AG09319 (cell line): ENCODE measurements at regions not wholly inside any gene's neighbourhood (a gene's known extent, or its start where the extent isn't known, plus 50 kb on each side); places are given as distances from the start of the nearest gene placed in this dataset.
"Not testable (repeated sequence)": the region's sequence is repeated elsewhere in the genome, so short reads cannot be mapped to it uniquely, and the experiment has no call there.

Experiments used
- DNase-seq: peaks from one replicate; pipeline ENCODE4 v3.0.0-alpha.2; 2010; ENCODE audit warnings: low read depth; ENCODE audit errors: extremely low read depth
- TF ChIP-seq, protein P1 (sequence below): IDR thresholded peaks from 2 replicates; pipeline ENCODE4 v1.5.1; 2011; ENCODE audit warnings: low read depth, mild to moderate bottlenecking, inconsistent platforms, low read length, moderate library complexity

DNA sequence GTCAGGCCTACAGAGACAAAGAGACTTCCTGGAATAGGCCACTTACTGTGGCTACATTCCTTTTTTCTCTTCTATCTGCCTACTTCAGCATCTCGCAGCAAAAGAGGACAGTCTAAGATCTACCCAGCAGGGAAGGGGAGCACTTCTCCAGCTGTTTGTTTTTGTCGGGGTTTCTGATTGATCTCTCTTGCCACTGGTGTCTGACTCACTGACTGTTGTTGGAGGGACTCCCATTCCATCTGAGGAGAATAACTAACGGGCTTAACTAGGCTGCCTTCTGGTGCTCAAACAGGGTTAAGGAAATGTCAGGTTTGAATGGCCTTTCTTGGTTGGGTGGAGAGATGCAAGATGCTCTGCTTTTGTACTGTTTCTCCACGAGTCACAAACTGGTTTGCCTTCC lies 100.2 kb upstream of the TMEM164 start:
- DNase-seq = no peak
- TF ChIP-seq, protein P1, sequence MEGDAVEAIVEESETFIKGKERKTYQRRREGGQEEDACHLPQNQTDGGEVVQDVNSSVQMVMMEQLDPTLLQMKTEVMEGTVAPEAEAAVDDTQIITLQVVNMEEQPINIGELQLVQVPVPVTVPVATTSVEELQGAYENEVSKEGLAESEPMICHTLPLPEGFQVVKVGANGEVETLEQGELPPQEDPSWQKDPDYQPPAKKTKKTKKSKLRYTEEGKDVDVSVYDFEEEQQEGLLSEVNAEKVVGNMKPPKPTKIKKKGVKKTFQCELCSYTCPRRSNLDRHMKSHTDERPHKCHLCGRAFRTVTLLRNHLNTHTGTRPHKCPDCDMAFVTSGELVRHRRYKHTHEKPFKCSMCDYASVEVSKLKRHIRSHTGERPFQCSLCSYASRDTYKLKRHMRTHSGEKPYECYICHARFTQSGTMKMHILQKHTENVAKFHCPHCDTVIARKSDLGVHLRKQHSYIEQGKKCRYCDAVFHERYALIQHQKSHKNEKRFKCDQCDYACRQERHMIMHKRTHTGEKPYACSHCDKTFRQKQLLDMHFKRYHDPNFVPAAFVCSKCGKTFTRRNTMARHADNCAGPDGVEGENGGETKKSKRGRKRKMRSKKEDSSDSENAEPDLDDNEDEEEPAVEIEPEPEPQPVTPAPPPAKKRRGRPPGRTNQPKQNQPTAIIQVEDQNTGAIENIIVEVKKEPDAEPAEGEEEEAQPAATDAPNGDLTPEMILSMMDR = no peak

- no peak for DNase-seq
- TF ChIP-seq, protein P1 = peak; percentile 57
These were observed 91.9 kb upstream of the TMEM164 start for GRCh38 chrX:109911046-109911445.

DNA sequence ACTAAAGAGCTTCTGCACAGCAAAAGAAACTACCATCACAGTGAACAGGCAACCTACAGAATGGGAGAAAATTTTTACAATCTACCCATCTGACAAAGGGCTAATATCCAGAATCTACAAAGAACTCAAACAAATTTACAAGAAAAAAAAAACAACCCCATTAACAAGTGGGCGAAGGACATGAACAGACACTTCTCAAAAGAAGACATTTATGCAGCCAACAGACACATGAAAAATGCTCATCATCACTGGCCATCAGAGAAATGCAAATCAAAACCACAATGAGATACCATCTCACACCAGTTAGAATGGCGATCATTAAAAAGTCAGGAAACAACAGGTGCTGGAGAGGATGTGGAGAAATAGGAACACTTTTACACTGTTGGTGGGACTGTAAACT lies 89.9 kb upstream of the TMEM164 start:
- DNase-seq = not testable (repeated sequence)

DNA sequence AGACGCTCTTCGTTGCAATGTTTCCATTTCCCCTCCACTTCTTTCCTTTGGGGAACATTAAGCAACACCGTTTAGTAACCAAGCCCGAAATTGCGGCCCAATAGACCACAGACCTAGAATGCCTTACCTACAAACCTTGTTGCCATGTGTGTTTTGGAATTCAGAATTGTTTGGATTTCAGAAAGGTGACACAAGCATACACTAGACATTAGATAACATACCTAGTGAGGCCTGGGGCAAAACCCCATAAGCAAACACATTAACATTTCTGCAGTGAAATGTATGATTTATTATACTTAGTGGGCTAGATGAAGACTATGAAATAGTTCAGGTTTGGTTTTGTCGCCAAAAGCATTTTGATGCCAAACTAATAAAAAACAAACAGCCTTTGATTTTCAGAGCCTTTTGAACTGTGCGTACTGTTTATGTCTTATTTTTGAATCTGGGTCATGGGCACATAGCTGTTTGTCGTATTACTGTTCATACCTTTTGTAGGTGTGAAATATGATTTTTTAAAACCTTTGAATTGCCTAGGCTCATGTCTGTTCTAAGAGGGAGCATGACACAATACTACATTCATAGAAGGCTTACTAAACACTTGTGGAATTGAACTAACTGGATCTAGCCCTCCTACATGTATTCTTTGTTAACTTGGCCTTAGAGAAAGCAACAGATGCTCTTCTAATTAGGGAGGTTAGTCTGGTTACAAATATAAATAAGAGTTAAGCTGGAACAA lies 88.6 kb upstream of the TMEM164 start:
- no peak for DNase-seq
- TF ChIP-seq, protein P1 = no peak

DNA sequence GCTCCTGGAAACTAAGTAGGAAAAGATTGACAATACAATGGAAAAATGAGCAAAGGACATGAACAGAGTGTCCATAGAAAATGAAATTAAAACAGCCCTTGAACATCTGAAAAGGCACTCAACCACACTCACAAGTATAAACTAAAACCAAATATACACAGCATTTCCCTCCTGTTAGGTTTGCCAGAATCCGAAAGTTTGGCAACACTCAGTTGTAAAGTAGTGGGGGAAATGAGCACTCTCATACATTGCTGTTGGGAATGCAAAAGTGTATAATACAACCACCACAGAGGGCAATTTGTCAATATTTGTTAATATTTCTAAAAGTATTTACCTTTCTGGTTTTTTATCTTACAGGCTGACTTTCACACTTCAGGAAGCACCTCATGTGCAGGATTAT lies 84.2 kb upstream of the TMEM164 start:
- no peak for DNase-seq
- TF ChIP-seq, protein P1 = no peak

- DNase-seq = no peak
- TF ChIP-seq, protein P1 = no peak
These were observed 82.6 kb upstream of the TMEM164 start for GRCh38 chrX:109920325-109920724.

GRCh38 chrX:109920868-109921267 lies 82.0 kb upstream of the TMEM164 start:
- TF ChIP-seq, protein P1 = no peak
- no peak for DNase-seq

DNA sequence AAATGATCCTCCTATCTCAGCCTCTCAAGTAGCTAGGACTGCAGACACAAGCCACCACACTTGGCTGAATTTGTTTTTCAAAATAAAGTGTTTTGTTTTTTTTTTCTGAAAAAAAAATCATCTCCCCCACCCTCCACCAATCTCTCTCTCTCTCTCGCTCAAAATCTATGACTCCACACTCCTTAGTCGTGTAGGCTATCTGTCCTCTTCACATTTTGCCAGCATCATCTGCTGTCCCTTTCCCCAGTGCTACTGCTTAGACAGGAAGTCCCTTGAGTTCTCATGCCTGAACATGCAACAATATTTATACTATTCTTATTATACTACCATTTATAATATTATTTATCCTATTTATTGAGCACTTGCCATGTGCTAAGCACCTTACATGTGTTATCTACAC lies 80.7 kb upstream of the TMEM164 start:
- TF ChIP-seq, protein P1 = no peak
- DNase-seq = no peak

DNA sequence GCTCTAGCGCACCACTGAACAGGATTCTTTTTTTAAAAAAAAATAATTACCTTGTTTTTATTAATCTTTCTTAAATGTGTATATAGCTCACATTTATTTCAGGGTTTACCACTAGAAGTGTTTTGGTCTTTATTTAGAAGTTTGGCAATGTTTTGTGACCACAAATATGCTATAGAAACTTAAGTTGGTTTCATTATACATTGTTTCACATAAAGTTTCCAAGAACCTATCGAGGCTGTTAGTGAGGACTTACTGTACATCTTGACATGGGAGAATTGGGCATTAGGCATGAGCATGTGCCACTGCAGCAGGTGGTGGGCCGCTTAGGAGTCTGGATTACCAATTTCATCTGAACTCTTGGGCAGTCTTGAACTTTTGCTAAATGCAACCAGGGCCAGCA lies 77.9 kb upstream of the TMEM164 start:
- DNase-seq = not testable (repeated sequence)
